ENCODE measurements at regions not wholly inside any gene's neighbourhood (a gene's known extent, or its start where the extent isn't known, plus 50 kb on each side); places are given as distances from the start of the nearest gene placed in this dataset.

GRCh38 chr1:83499998-83500397, 498.9 kb downstream of the TTLL7 start:
- intact Hi-C loops (cut with DNase I; ENCODE audit: low total_unique reads): no loop called here
- Histone ChIP-seq H3K36me3 (no peaks in the 10 kb centered on the region), H3K27ac (no peak overlapping the region), H3K4me1 (no peaks in the 10 kb centered on the region), H3K9me3 (no peaks in the 10 kb centered on the region), H3K27me3 (no peaks in the 10 kb centered on the region), H3K4me3 (no peak overlapping the region)
- no peak for DNase-seq
- TF ChIP-seq CTCF (IDR thresholded peaks at IDR 0.05): no peak
- TF ChIP-seq POLR2A (IDR thresholded peaks at IDR 0.05): no peak

DNA sequence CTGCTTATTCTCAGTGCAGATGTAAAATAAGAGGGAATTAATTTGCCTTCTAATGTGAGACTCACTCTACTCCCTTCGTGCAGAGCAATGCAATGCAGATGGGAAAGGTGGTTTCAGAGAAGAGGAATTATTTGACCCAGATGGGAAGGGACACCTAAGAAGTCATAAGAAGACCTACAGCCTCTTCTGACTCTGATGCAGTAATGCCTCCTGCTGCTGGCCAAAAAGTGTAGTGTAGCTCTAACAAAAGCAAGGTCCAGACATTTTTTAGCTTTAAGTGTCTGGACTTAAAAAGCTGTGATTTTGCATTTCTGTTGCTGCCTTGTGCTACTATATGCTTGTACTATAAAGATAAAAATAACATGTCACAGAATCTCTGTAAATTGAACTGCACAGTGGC, 501.4 kb downstream of the TTLL7 start:
- TF ChIP-seq CTCF (IDR thresholded peaks at IDR 0.05) (no peak), POLR2A (IDR thresholded peaks at IDR 0.05) (no peak)
- Histone ChIP-seq H3K27me3 (no peaks in the 10 kb centered on the region), H3K9me3 (no peaks in the 10 kb centered on the region), H3K36me3 (no peaks in the 10 kb centered on the region), H3K27ac (no peak overlapping the region), H3K4me1 (no peaks in the 10 kb centered on the region), H3K4me3 (no peak overlapping the region)
- no peak for DNase-seq
- intact Hi-C loops (cut with DNase I; ENCODE audit: low total_unique reads): no loop called here

GRCh38 chr1:83495560-83495959, 503.4 kb downstream of the TTLL7 start:
- no peak overlapping the region for H3K27ac ChIP-seq
- H3K4me1 ChIP-seq: no peaks in the 10 kb centered on the region
- DNase-seq: no peak
- H3K9me3 ChIP-seq: no peaks in the 10 kb centered on the region
- H3K27me3 ChIP-seq: no peaks in the 10 kb centered on the region
- intact Hi-C loops (cut with DNase I; ENCODE audit: low total_unique reads): no loop called here
- H3K4me3 ChIP-seq: no peak overlapping the region
- no peak for TF ChIP-seq POLR2A (IDR thresholded peaks at IDR 0.05)
- TF ChIP-seq CTCF (IDR thresholded peaks at IDR 0.05): no peak
- no peaks in the 10 kb centered on the region for H3K36me3 ChIP-seq

GRCh38 chr1:83493633-83494032, 505.3 kb downstream of the TTLL7 start:
- no peaks in the 10 kb centered on the region for H3K9me3 ChIP-seq
- H3K4me3 ChIP-seq: no peak overlapping the region
- intact Hi-C loops (cut with DNase I; ENCODE audit: low total_unique reads): no loop called here
- H3K27ac ChIP-seq: no peak overlapping the region
- no peak for DNase-seq
- H3K27me3 ChIP-seq: no peaks in the 10 kb centered on the region
- no peaks in the 10 kb centered on the region for H3K4me1 ChIP-seq
- no peaks in the 10 kb centered on the region for H3K36me3 ChIP-seq
- TF ChIP-seq POLR2A (IDR thresholded peaks at IDR 0.05) (no peak), CTCF (IDR thresholded peaks at IDR 0.05) (no peak)

GRCh38 chr1:83491930-83492329, 507.0 kb downstream of the TTLL7 start:
- no peak for TF ChIP-seq CTCF (IDR thresholded peaks at IDR 0.05)
- no peak for TF ChIP-seq POLR2A (IDR thresholded peaks at IDR 0.05)
- H3K27ac ChIP-seq: no peak overlapping the region
- H3K27me3 ChIP-seq: no peaks in the 10 kb centered on the region
- no peaks in the 10 kb centered on the region for H3K4me1 ChIP-seq
- H3K9me3 ChIP-seq: no peaks in the 10 kb centered on the region
- no peak overlapping the region for H3K4me3 ChIP-seq
- intact Hi-C loops (cut with DNase I; ENCODE audit: low total_unique reads): no loop called here
- no peak for DNase-seq
- no peaks in the 10 kb centered on the region for H3K36me3 ChIP-seq

All from uterus (tissue), 3 donors.